Esophagus squamous epithelium (tissue), 4 donors: ENCODE measurements at regions not wholly inside any gene's neighbourhood (a gene's known extent, or its start where the extent isn't known, plus 50 kb on each side); places are given as distances from the start of the nearest gene placed in this dataset.

Source experiments
- POLR2A ChIP-seq, 4 donors: fragments of 450-650 bp; IDR thresholded peaks; one replicate each; pipeline ENCODE4 v1.6.1; 2017; ENCODE audit warnings: antibody characterized with exemption in 4 of 4, mild to moderate bottlenecking in 4 of 4, moderate library complexity in 3 of 4
- TF ChIP-seq, protein P1 (sequence below), 6 experiments: fragments of 450-650 bp in 4 of 6; fragments of 200-600 bp in 2 of 6; sonication (generic) in 2 of 6; IDR thresholded peaks; one replicate each; pipeline ENCODE4 v1.5.1; 2016 to 2019; ENCODE audit warnings: antibody characterized with exemption in 6 of 6, mild to moderate bottlenecking in 4 of 6, moderate library complexity in 4 of 6

DNA sequence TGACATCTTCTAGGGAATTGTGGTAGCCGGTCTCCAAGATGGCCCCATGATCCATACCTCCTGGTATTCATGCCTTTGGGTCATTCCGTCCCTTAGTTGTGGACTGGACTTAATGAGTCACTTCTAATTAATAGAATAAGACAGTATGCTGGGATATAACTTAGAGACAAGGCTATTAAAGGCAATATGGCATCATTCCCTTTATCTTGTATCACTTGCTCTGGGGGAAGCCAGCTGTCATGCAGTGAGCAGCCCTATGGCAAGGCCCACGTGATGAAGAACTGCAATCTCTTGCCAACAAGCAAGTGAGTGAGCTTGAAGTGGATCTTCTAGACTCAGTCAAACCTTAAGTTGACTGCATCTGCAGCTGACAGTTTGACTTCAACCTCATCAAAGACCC lies 97.8 kb upstream of the MED13 start:
- TF ChIP-seq, protein P1, sequence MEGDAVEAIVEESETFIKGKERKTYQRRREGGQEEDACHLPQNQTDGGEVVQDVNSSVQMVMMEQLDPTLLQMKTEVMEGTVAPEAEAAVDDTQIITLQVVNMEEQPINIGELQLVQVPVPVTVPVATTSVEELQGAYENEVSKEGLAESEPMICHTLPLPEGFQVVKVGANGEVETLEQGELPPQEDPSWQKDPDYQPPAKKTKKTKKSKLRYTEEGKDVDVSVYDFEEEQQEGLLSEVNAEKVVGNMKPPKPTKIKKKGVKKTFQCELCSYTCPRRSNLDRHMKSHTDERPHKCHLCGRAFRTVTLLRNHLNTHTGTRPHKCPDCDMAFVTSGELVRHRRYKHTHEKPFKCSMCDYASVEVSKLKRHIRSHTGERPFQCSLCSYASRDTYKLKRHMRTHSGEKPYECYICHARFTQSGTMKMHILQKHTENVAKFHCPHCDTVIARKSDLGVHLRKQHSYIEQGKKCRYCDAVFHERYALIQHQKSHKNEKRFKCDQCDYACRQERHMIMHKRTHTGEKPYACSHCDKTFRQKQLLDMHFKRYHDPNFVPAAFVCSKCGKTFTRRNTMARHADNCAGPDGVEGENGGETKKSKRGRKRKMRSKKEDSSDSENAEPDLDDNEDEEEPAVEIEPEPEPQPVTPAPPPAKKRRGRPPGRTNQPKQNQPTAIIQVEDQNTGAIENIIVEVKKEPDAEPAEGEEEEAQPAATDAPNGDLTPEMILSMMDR (IDR thresholded peaks at IDR 0.05), result no peak
- TF ChIP-seq POLR2A (IDR thresholded peaks at IDR 0.05), result no peak
